ENCODE measurements at regions not wholly inside any gene's neighbourhood (a gene's known extent, or its start where the extent isn't known, plus 50 kb on each side); places are given as distances from the start of the nearest gene placed in this dataset.

DNA sequence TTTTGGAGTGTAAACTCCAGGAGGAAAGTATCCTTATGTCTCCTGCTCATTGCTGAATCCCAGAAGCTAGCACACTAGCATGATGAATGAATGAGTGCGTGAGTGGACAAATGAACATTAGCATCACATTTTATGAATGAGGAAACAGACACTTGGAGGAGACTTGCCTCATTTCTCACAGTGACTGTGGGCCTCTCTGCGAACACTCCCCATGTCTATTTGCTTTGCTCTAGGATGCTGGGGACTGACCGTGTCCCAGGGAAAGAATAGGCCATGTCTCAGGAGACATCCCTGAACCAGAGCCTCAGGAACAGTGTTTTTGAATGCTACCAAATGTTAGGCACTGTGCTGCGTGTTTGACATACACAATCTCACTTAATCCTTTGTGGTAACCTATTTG is 140.9 kb downstream of the OMA1 start:
- no peak for TF ChIP-seq POLR2A (IDR thresholded peaks at IDR 0.05)
- no peak for TF ChIP-seq CTCF (IDR thresholded peaks at IDR 0.05)

All from body of pancreas (tissue), 4 donors.